Neutrophil (primary cell): ENCODE measurements at regions not wholly inside any gene's neighbourhood (a gene's known extent, or its start where the extent isn't known, plus 50 kb on each side); places are given as distances from the start of the nearest gene placed in this dataset.

Experiments used
- H3K27ac ChIP-seq: fragments of 200-600 bp; sonication (generic); 2 replicates; pipeline ENCODE4 v1.5.1; 2016; ENCODE audit warnings: mild to moderate bottlenecking, moderate library complexity
- H3K27me3 ChIP-seq: fragments of 200-600 bp; sonication (generic); 2 replicates; pipeline ENCODE4 v1.6.0; 2016; ENCODE audit warnings: mild to moderate bottlenecking
- H3K36me3 ChIP-seq: fragments of 200-600 bp; sonication (generic); 2 replicates; pipeline ENCODE4 v1.5.1; 2017
- H3K4me1 ChIP-seq, 2 experiments: fragments of 200-600 bp in 1 of 2; sonication (generic) in 1 of 2; 1 replicate in 1 of 2; 2 replicates in 1 of 2; pipeline versions ENCODE4 v1.5.1 to v1.6.1; 2013 to 2016; ENCODE audit warnings: low read depth in 1 of 2, low read length in 1 of 2, mild to moderate bottlenecking in 1 of 2, moderate library complexity in 1 of 2; ENCODE audit not compliant: control insufficient read depth in 1 of 2, insufficient read depth in 1 of 2
- H3K4me3 ChIP-seq, 2 experiments: fragments of 200-600 bp in 1 of 2; sonication (generic) in 1 of 2; 1 replicate in 1 of 2; 2 replicates in 1 of 2; pipeline ENCODE4 v1.5.1; 2013 to 2016; ENCODE audit warnings: low read depth in 1 of 2, low read length in 1 of 2, mild to moderate bottlenecking in 1 of 2, moderate library complexity in 1 of 2
- H3K9me3 ChIP-seq: fragments of 200-600 bp; sonication (generic); 2 replicates; pipeline ENCODE4 v1.5.1; 2016
- TF ChIP-seq, protein P1 (sequence below): fragments of 200-600 bp; sonication (generic); IDR thresholded peaks from 2 replicates; pipeline ENCODE4 v1.5.1; 2016; ENCODE audit warnings: antibody characterized with exemption

DNA sequence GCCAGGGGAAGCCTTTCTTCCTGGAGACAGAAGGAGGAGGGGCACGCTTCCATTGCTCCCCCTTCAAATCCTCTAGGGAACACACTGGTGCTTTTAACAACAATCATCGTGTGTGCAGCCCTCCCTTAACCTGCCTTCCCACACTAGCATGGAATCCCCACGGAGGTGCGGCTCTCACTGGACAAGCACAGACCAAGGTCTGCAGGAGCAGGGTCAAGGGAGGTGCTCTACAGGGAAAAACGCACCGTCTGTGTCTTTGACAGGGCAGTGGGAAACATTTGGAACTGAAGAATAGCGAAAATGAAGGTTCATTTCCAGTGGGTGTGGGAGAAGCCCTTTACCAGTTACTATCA lies 527.1 kb downstream of the QKI start:
- TF ChIP-seq, protein P1, sequence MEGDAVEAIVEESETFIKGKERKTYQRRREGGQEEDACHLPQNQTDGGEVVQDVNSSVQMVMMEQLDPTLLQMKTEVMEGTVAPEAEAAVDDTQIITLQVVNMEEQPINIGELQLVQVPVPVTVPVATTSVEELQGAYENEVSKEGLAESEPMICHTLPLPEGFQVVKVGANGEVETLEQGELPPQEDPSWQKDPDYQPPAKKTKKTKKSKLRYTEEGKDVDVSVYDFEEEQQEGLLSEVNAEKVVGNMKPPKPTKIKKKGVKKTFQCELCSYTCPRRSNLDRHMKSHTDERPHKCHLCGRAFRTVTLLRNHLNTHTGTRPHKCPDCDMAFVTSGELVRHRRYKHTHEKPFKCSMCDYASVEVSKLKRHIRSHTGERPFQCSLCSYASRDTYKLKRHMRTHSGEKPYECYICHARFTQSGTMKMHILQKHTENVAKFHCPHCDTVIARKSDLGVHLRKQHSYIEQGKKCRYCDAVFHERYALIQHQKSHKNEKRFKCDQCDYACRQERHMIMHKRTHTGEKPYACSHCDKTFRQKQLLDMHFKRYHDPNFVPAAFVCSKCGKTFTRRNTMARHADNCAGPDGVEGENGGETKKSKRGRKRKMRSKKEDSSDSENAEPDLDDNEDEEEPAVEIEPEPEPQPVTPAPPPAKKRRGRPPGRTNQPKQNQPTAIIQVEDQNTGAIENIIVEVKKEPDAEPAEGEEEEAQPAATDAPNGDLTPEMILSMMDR, result no peak
- H3K27ac ChIP-seq, result no peak overlapping the region
- H3K36me3 ChIP-seq, result no peaks in the 10 kb centered on the region

DNA sequence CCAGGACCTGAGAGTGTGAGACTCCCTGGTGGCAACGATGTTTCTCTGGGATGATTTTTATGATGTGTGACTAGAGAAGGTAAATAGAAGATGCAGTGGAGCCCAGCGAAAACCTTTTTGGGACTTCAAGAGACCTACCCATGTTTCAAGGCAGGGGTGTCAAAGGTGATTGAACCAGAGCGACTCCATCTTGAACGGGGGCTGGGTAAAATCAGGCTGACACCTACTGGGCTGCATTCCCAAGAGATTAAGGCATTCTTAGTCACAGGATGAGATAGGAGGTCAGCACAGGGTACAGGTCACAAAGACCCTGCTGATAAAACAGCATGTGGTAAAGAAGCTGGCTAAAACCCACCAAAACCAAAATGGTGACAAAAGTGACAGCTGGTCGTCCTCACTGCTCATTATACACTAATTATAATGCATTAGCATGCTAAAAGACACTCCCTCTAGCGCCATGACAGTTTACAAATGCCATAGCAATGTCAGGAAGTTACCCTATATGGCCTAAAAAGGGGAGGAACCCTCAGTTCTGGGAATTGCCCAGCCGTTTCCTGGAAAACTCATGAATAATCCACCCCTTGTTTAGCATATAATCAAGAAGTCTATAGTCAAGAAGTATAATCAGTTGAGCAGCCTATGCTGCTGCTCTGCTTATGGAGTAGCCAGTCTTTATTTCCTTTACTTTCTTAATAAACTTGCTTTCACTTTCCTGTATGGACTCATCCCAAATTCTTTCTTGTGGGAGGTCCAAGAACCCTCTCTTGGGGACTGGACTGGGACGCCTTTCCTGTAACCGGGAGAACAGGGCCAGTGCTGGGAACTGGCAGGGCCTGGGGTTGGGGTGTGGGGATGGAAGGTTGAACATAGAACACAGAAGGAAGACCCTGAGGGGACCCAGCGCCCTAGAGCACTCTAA lies 526.4 kb downstream of the QKI start:
- H3K4me1 ChIP-seq, result no peaks in the 10 kb centered on the region
- peaks cover 34% of the 10 kb centered on the region for H3K27me3 ChIP-seq
- no peak overlapping the region for H3K27ac ChIP-seq
- no peak overlapping the region for H3K4me3 ChIP-seq
- H3K36me3 ChIP-seq, result no peaks in the 10 kb centered on the region
- TF ChIP-seq, protein P1, result no peak
- no peaks in the 10 kb centered on the region for H3K9me3 ChIP-seq

More for the DNA sequence above, 527.1 kb downstream of the QKI start:
- no peaks in the 10 kb centered on the region for H3K4me1 ChIP-seq
- H3K27me3 ChIP-seq, result peaks cover 34% of the 10 kb centered on the region
- H3K9me3 ChIP-seq, result no peaks in the 10 kb centered on the region
- H3K4me3 ChIP-seq, result no peak overlapping the region

DNA sequence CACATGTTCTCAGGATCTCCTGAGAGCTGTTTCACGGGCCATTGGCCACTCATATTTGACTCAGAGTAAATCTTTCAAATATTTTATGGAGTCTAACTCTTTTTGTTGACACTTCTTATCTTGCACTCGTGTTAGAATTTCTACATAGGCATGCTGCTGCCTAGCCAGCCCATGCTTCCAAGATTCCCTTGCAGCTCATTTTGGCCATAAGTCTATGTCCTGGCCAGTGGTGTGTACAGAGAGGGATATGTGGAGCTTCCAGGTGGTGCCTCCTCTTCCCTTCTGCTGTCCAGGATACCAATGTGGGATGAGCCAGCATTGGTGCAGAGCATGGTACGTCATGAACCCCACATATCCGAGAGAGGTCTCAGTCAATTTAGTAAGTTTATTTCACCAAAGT lies 522.6 kb downstream of the QKI start:
- Histone ChIP-seq H3K4me1 (no peaks in the 10 kb centered on the region), H3K36me3 (no peaks in the 10 kb centered on the region), H3K27ac (no peak overlapping the region), H3K9me3 (no peaks in the 10 kb centered on the region), H3K4me3 (no peak overlapping the region), H3K27me3 (peaks cover 7% of the 10 kb centered on the region)
- TF ChIP-seq, protein P1, result no peak

DNA sequence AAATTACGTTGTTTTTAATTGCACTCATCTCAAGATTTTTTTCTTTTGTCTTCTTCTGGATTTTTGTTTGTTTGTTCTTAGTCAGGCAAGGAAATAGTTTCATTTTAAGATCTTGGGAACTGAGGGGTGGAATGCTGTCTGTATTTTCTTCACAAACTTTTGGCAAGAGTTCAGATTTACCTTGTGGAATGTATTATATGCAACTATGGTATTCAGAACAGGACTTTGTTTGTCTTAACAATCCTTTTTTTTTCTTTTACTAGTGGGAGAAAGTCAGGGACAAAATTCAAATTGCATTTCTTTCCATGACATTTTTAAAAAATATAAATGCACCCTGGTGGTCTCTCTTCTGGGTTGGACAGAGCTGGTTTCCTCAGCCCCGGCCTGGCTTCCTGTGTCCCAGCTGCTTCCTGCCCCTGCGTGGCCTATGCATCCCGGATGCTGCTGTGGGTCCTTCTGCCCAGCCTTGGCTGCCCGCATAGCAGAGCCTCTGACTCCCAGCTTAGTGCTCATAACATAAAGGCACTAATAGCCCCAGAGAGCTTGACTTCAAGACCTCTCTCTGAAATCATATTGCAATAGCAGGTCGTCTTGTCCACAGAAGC lies 520.7 kb downstream of the QKI start:
- TF ChIP-seq, protein P1, result no peak
- Histone ChIP-seq H3K27ac (no peak overlapping the region), H3K4me3 (no peak overlapping the region), H3K4me1 (no peaks in the 10 kb centered on the region), H3K27me3 (no peaks in the 10 kb centered on the region), H3K9me3 (no peaks in the 10 kb centered on the region), H3K36me3 (no peaks in the 10 kb centered on the region)

DNA sequence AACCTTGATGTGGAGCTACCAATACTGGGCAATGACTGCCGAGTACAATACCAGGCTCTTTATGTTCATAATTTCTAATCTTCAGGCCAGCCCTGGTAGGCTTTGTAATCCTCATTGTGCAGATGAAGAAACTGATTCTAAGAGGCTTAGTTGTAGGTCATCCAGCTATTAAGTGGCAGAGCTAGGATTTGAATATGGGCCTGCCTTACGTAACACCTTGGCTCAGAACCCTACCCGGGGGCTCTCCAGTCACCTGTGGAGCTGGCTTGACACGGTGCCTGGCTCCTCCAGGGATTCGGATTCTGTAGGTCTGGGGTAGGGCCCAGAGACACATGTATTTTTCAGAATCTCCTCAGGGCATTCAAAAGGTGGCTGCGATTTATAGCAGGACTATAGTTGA lies 515.5 kb downstream of the QKI start:
- Histone ChIP-seq H3K27ac (no peak overlapping the region), H3K4me3 (no peak overlapping the region), H3K4me1 (no peaks in the 10 kb centered on the region), H3K36me3 (no peaks in the 10 kb centered on the region), H3K27me3 (no peaks in the 10 kb centered on the region), H3K9me3 (no peaks in the 10 kb centered on the region)
- TF ChIP-seq, protein P1, result no peak
